Tibial nerve (tissue), 4 donors: ENCODE measurements at regions not wholly inside any gene's neighbourhood (a gene's known extent, or its start where the extent isn't known, plus 50 kb on each side); places are given as distances from the start of the nearest gene placed in this dataset.

Experiments
- DNase-seq, 2 donors: peaks; one replicate each; pipeline ENCODE4 v3.0.0-alpha.2; 2019; ENCODE audit warnings: low spot score in 2 of 2
- H3K27ac ChIP-seq, 4 donors: fragments of 200-600 bp; sonication (generic) in 3 of 4; one replicate each; pipeline ENCODE4 v1.5.1; 2017 to 2019; ENCODE audit warnings: mild to moderate bottlenecking in 1 of 4
- H3K27me3 ChIP-seq, 2 donors: fragments of 200-600 bp; sonication (generic) in 1 of 2; one replicate each; pipeline versions ENCODE4 v1.5.1 to v1.6.0; 2017 to 2019
- H3K36me3 ChIP-seq, 3 donors: fragments of 200-600 bp; sonication (generic); one replicate each; pipeline ENCODE4 v1.5.1; 2018 to 2019
- H3K4me1 ChIP-seq, 4 donors: fragments of 200-600 bp; sonication (generic) in 3 of 4; one replicate each; pipeline ENCODE4 v1.5.1; 2017 to 2019
- H3K4me3 ChIP-seq, 4 donors: fragments of 200-600 bp; sonication (generic) in 3 of 4; one replicate each; pipeline ENCODE4 v1.5.1; 2017 to 2019; ENCODE audit warnings: mild to moderate bottlenecking in 1 of 4, moderate library complexity in 1 of 4
- H3K9me3 ChIP-seq, 4 donors: fragments of 200-600 bp; sonication (generic) in 3 of 4; one replicate each; pipeline ENCODE4 v1.5.1; 2017 to 2019
- CTCF ChIP-seq, 5 experiments: fragments of 200-600 bp in 3 of 5; fragments of 450-650 bp in 2 of 5; sonication (generic) in 3 of 5; IDR thresholded peaks; one replicate each; pipeline ENCODE4 v1.5.1; 2016 to 2019; ENCODE audit warnings: antibody characterized with exemption in 5 of 5, mild to moderate bottlenecking in 3 of 5, moderate library complexity in 2 of 5
- EP300 ChIP-seq, 2 donors: sonication (generic); formaldehyde crosslinking; IDR thresholded peaks; one replicate each; pipeline ENCODE4 v1.6.1; 2017; ENCODE audit warnings: antibody characterized with exemption in 2 of 2, mild to moderate bottlenecking in 1 of 2
- POLR2A ChIP-seq, 2 donors: fragments of 450-650 bp; IDR thresholded peaks; one replicate each; pipeline ENCODE4 v1.6.1; 2017; ENCODE audit warnings: antibody characterized with exemption in 2 of 2, mild to moderate bottlenecking in 2 of 2, moderate library complexity in 2 of 2
- WGBS, 2 donors: methylation state at CpG; one replicate each; pipeline ENCODE4 v1.1.5; 2018; 5-methylcytosine and 5-hydroxymethylcytosine counted together

- Histone ChIP-seq H3K4me3 (no peak overlapping the region), H3K36me3 (no peaks in the 10 kb centered on the region), H3K4me1 (no peaks in the 10 kb centered on the region), H3K27ac (no peak overlapping the region), H3K27me3 (no peaks in the 10 kb centered on the region), H3K9me3 (peaks cover 0 to 5% (median 2%) of the 10 kb centered on the region in 4 donors)
- no peak for DNase-seq
- TF ChIP-seq EP300 (IDR thresholded peaks at IDR 0.05), result no peak
- no peak for TF ChIP-seq CTCF (IDR thresholded peaks at IDR 0.05)
- no peak for TF ChIP-seq POLR2A (IDR thresholded peaks at IDR 0.05)
Observed at GRCh38 chr3:83302091-83302490, 1540.6 kb upstream of the GBE1 start.

- H3K4me3 ChIP-seq, result no peak overlapping the region
- H3K9me3 ChIP-seq, result peaks cover 0 to 5% (median 0%) of the 10 kb centered on the region in 4 donors
- WGBS, 2 donors, result 79 to 84% methylated on average over 3 of the region's 3 CpGs
- no peaks in the 10 kb centered on the region for H3K27me3 ChIP-seq
- no peak for DNase-seq
- H3K36me3 ChIP-seq, result no peaks in the 10 kb centered on the region
- no peaks in the 10 kb centered on the region for H3K4me1 ChIP-seq
- H3K27ac ChIP-seq, result no peak overlapping the region
- TF ChIP-seq CTCF (IDR thresholded peaks at IDR 0.05) (no peak), EP300 (IDR thresholded peaks at IDR 0.05) (no peak), POLR2A (IDR thresholded peaks at IDR 0.05) (no peak)
Observed at GRCh38 chr3:83317605-83318004, 1556.2 kb upstream of the GBE1 start.

- Histone ChIP-seq H3K9me3 (peaks cover 0 to 5% (median 0%) of the 10 kb centered on the region in 4 donors), H3K4me3 (no peak overlapping the region), H3K4me1 (no peaks in the 10 kb centered on the region), H3K27ac (no peak overlapping the region), H3K27me3 (no peaks in the 10 kb centered on the region), H3K36me3 (no peaks in the 10 kb centered on the region)
- no peak for DNase-seq
- no peak for TF ChIP-seq EP300 (IDR thresholded peaks at IDR 0.05)
- no peak for TF ChIP-seq POLR2A (IDR thresholded peaks at IDR 0.05)
- TF ChIP-seq CTCF (IDR thresholded peaks at IDR 0.05), result no peak
Observed at GRCh38 chr3:83320726-83321125, 1559.3 kb upstream of the GBE1 start.

- Histone ChIP-seq H3K27me3 (no peaks in the 10 kb centered on the region), H3K27ac (no peak overlapping the region), H3K4me1 (no peaks in the 10 kb centered on the region), H3K36me3 (no peaks in the 10 kb centered on the region), H3K4me3 (no peak overlapping the region), H3K9me3 (peaks cover 0 to 5% (median 0%) of the 10 kb centered on the region in 4 donors)
- no peak for DNase-seq
- 83 to 87% methylated on average over 1 of the region's 1 CpG for WGBS, 2 donors
- TF ChIP-seq POLR2A (IDR thresholded peaks at IDR 0.05), result no peak
- TF ChIP-seq EP300 (IDR thresholded peaks at IDR 0.05), result no peak
- TF ChIP-seq CTCF (IDR thresholded peaks at IDR 0.05), result no peak
Observed at GRCh38 chr3:83321457-83321856, 1560.0 kb upstream of the GBE1 start.

GRCh38 chr3:83321891-83322290, 1560.4 kb upstream of the GBE1 start:
- Histone ChIP-seq H3K4me3 (no peak overlapping the region), H3K36me3 (no peaks in the 10 kb centered on the region), H3K27ac (no peak overlapping the region), H3K9me3 (peaks cover 0 to 5% (median 0%) of the 10 kb centered on the region in 4 donors), H3K27me3 (no peaks in the 10 kb centered on the region), H3K4me1 (no peaks in the 10 kb centered on the region)
- no peak for DNase-seq
- WGBS, 2 donors, result 64 to 81% methylated on average over 1 of the region's 1 CpG
- no peak for TF ChIP-seq CTCF (IDR thresholded peaks at IDR 0.05)
- no peak for TF ChIP-seq POLR2A (IDR thresholded peaks at IDR 0.05)
- no peak for TF ChIP-seq EP300 (IDR thresholded peaks at IDR 0.05)
